Fibroblast of lung (primary cell): ENCODE measurements at regions not wholly inside any gene's neighbourhood (a gene's known extent, or its start where the extent isn't known, plus 50 kb on each side); places are given as distances from the start of the nearest gene placed in this dataset.
"Not testable (repeated sequence)": the region's sequence is repeated elsewhere in the genome, so short reads cannot be mapped to it uniquely, and the experiment has no call there.

Experiments used
- DNase-seq, 2 donors: peaks; one replicate each; pipeline versions ENCODE4 v3.0.0 to v3.0.0-alpha.2; 2010; ENCODE audit warnings: low read depth in 2 of 2
- H2AFZ ChIP-seq: 2 replicates; pipeline ENCODE4 v1.5.1; 2012; ENCODE audit warnings: low read length, control low read depth, inconsistent platforms
- H3K27ac ChIP-seq: 2 replicates; pipeline ENCODE4 v1.5.1; 2011; ENCODE audit warnings: low read length, control low read depth; ENCODE audit not compliant: insufficient read depth
- H3K27me3 ChIP-seq: 2 replicates; pipeline ENCODE4 v1.5.1; 2011; ENCODE audit warnings: mild to moderate bottlenecking, low read length; ENCODE audit not compliant: control insufficient read depth, insufficient read depth
- H3K36me3 ChIP-seq: 2 replicates; pipeline ENCODE4 v1.5.1; 2011; ENCODE audit warnings: low read length; ENCODE audit not compliant: control insufficient read depth, insufficient read depth
- H3K4me1 ChIP-seq: 2 replicates; pipeline ENCODE4 v1.5.1; 2011; ENCODE audit warnings: low read length; ENCODE audit not compliant: control insufficient read depth, insufficient read depth; ENCODE audit errors: extremely low read depth
- H3K4me2 ChIP-seq: 2 replicates; pipeline ENCODE4 v1.5.1; 2011; ENCODE audit warnings: low read length, control low read depth; ENCODE audit not compliant: insufficient read depth; ENCODE audit errors: extremely low read depth
- H3K4me3 ChIP-seq, 4 experiments: fragments of 200-600 bp in 1 of 4; sonication (generic) in 1 of 4; replicated peaks in 1 of 4; 2 replicates each; pipeline ENCODE4 v1.5.1; 2011 to 2016; ENCODE audit warnings: low read length in 4 of 4, low read depth in 3 of 4, mild to moderate bottlenecking in 3 of 4, control low read depth in 2 of 4, inconsistent platforms in 1 of 4, mixed read lengths in 1 of 4; ENCODE audit not compliant: insufficient read depth in 1 of 4; ENCODE audit errors: control extremely low read depth in 1 of 4
- H3K79me2 ChIP-seq: 2 replicates; pipeline ENCODE4 v1.5.1; 2012; ENCODE audit warnings: mild to moderate bottlenecking, low read length, inconsistent platforms; ENCODE audit not compliant: control insufficient read depth, insufficient read depth
- H3K9ac ChIP-seq: 2 replicates; pipeline ENCODE4 v1.5.1; 2011; ENCODE audit warnings: mild to moderate bottlenecking, low read length, control low read depth; ENCODE audit not compliant: insufficient read depth
- H3K9me3 ChIP-seq: 2 replicates; pipeline ENCODE4 v1.5.1; 2012; ENCODE audit warnings: low read depth, low read length; ENCODE audit not compliant: control insufficient read depth, insufficient read depth
- H4K20me1 ChIP-seq: 2 replicates; pipeline ENCODE4 v1.5.1; 2011; ENCODE audit warnings: low read length; ENCODE audit not compliant: control insufficient read depth, insufficient read depth; ENCODE audit errors: extremely low read depth
- CTCF ChIP-seq, 2 donors: IDR thresholded peaks in 1 of 2; conservative IDR thresholded peaks in 1 of 2; 1 replicate in 1 of 2; 2 replicates in 1 of 2; pipeline ENCODE4 v1.5.1; 2011 to 2012; ENCODE audit warnings: low read length in 2 of 2, control low read depth in 1 of 2, inconsistent platforms in 1 of 2, low read depth in 1 of 2, mild to moderate bottlenecking in 1 of 2
- EZH2 ChIP-seq: IDR thresholded peaks from 2 replicates; pipeline ENCODE4 v1.5.1; 2012; ENCODE audit warnings: low read length, control low read depth, mild to moderate bottlenecking; ENCODE audit errors: missing control alignments

GRCh38 chr14:83172363-83172762 lies 1638.7 kb upstream of the SEL1L start:
- Histone ChIP-seq H3K4me1 (no peaks in the 10 kb centered on the region), H2AFZ (no peak overlapping the region), H3K9me3 (no peaks in the 10 kb centered on the region), H3K9ac (no peak overlapping the region), H3K27me3 (no peaks in the 10 kb centered on the region), H3K4me2 (no peak overlapping the region), H3K79me2 (no peaks in the 10 kb centered on the region), H3K4me3 (no peak overlapping the region), H3K36me3 (no peaks in the 10 kb centered on the region), H4K20me1 (no peaks in the 10 kb centered on the region), H3K27ac (no peak overlapping the region)
- peak; percentile 8 to 39 for DNase-seq
- no peak for TF ChIP-seq CTCF (conservative IDR thresholded peaks at IDR 0.05 in 1 of 2, IDR thresholded peaks at IDR 0.05 in 1 of 2; ENCODE audit: low read depth in 1 of 2, low read length in 2 of 2)
- TF ChIP-seq EZH2 = no peak

- Histone ChIP-seq H3K9me3 (no peaks in the 10 kb centered on the region), H4K20me1 (no peaks in the 10 kb centered on the region), H3K4me1 (no peaks in the 10 kb centered on the region), H3K27me3 (no peaks in the 10 kb centered on the region), H3K36me3 (no peaks in the 10 kb centered on the region), H3K79me2 (no peaks in the 10 kb centered on the region), H3K27ac (no peak overlapping the region), H3K4me2 (no peak overlapping the region), H3K9ac (no peak overlapping the region), H3K4me3 (no peak overlapping the region), H2AFZ (no peak overlapping the region)
- TF ChIP-seq CTCF (conservative IDR thresholded peaks at IDR 0.05 in 1 of 2, IDR thresholded peaks at IDR 0.05 in 1 of 2; ENCODE audit: low read depth in 1 of 2, low read length in 2 of 2) (no peak), EZH2 (no peak)
- DNase-seq = no peak
These were observed 1640.0 kb upstream of the SEL1L start for GRCh38 chr14:83173687-83174086.

GRCh38 chr14:83184531-83184930 lies 1650.9 kb upstream of the SEL1L start:
- H3K9me3 ChIP-seq = no peaks in the 10 kb centered on the region
- H3K4me3 ChIP-seq = no peak overlapping the region
- no peak for DNase-seq
- no peak for TF ChIP-seq EZH2
- TF ChIP-seq CTCF (conservative IDR thresholded peaks at IDR 0.05 in 1 of 2, IDR thresholded peaks at IDR 0.05 in 1 of 2; ENCODE audit: low read depth in 1 of 2, low read length in 2 of 2) = no peak
- no peaks in the 10 kb centered on the region for H3K79me2 ChIP-seq
- H3K4me1 ChIP-seq = no peaks in the 10 kb centered on the region
- no peak overlapping the region for H3K4me2 ChIP-seq
- H3K27ac ChIP-seq = no peak overlapping the region
- no peak overlapping the region for H3K9ac ChIP-seq
- no peak overlapping the region for H2AFZ ChIP-seq
- no peaks in the 10 kb centered on the region for H3K27me3 ChIP-seq
- H4K20me1 ChIP-seq = no peaks in the 10 kb centered on the region
- no peaks in the 10 kb centered on the region for H3K36me3 ChIP-seq

GRCh38 chr14:83188311-83188710 lies 1654.7 kb upstream of the SEL1L start:
- H3K4me2 ChIP-seq, DNase-seq, H3K79me2 ChIP-seq, H2AFZ ChIP-seq, H3K9me3 ChIP-seq, H3K9ac ChIP-seq, H3K4me3 ChIP-seq, H3K36me3 ChIP-seq, H3K27ac ChIP-seq, H3K27me3 ChIP-seq, H4K20me1 ChIP-seq, H3K4me1 ChIP-seq: not testable (repeated sequence)
